CD8-positive, alpha-beta memory T cell (primary cell): ENCODE measurements at regions not wholly inside any gene's neighbourhood (a gene's known extent, or its start where the extent isn't known, plus 50 kb on each side); places are given as distances from the start of the nearest gene placed in this dataset.

ENCODE experiments used
- CTCF ChIA-PET: fragments of 350-600 bp; sonication (Branson Sonifier 250); formaldehyde crosslinking; loops from one replicate; lab custom pipeline; 2021; ENCODE audit warnings: antibody characterized with exemption; lab: Charles Lee
- POLR2A ChIA-PET: fragments of 350-600 bp; sonication (Branson Sonifier 250); formaldehyde crosslinking; loops from one replicate; lab custom pipeline; 2021; ENCODE audit warnings: antibody characterized with exemption; lab: Charles Lee
- DNase-seq, 5 donors: peaks; one replicate each; pipeline versions ENCODE4 v3.0.0 to v3.0.0-alpha.2; 2020 to 2022; ENCODE audit warnings: mixed read lengths in 1 of 5
- H3K27ac ChIP-seq: one replicate; pipeline ENCODE4 v1.7.0; 2013; ENCODE audit warnings: low read depth, mild to moderate bottlenecking, low read length, moderate library complexity
- H3K27me3 ChIP-seq: 2 replicates; pipeline ENCODE4 v1.7.0; 2013; ENCODE audit warnings: low read length, mild to moderate bottlenecking; ENCODE audit not compliant: insufficient read depth, poor library complexity, severe bottlenecking
- H3K36me3 ChIP-seq: 2 replicates; pipeline ENCODE4 v1.7.0; 2013; ENCODE audit warnings: mild to moderate bottlenecking, low read length, moderate library complexity; ENCODE audit not compliant: insufficient read depth
- H3K4me1 ChIP-seq: 2 replicates; pipeline ENCODE4 v1.7.0; 2013; ENCODE audit warnings: mild to moderate bottlenecking, low read length, moderate library complexity; ENCODE audit not compliant: insufficient read depth
- H3K4me3 ChIP-seq: 2 replicates; pipeline ENCODE4 v1.7.0; 2013; ENCODE audit warnings: mild to moderate bottlenecking, low read length
- H3K9me3 ChIP-seq: 2 replicates; pipeline ENCODE4 v1.7.0; 2013; ENCODE audit warnings: mild to moderate bottlenecking, low read length
- H3K27ac Mint-ChIP-seq, 8 donors: one replicate each; pipeline ENCODE4 v1.8.0; 2020 to 2021; ENCODE audit warnings: mixed read lengths in 8 of 8, mild to moderate bottlenecking in 6 of 8, inconsistent platforms in 3 of 8, moderate library complexity in 3 of 8
- H3K27me3 Mint-ChIP-seq, 2 donors: one replicate each; pipeline ENCODE4 v1.8.0; 2020 to 2021; ENCODE audit warnings: mixed read lengths in 2 of 2, mild to moderate bottlenecking in 1 of 2, moderate library complexity in 1 of 2
- H3K36me3 Mint-ChIP-seq, 3 donors: one replicate each; pipeline ENCODE4 v1.8.0; 2020 to 2021; ENCODE audit warnings: mixed read lengths in 3 of 3, inconsistent platforms in 1 of 3, mild to moderate bottlenecking in 1 of 3
- H3K4me1 Mint-ChIP-seq, 3 donors: one replicate each; pipeline ENCODE4 v1.8.0; 2020 to 2021; ENCODE audit warnings: mixed read lengths in 3 of 3, inconsistent platforms in 1 of 3, mild to moderate bottlenecking in 1 of 3
- H3K4me3 Mint-ChIP-seq, 7 donors: one replicate each; pipeline ENCODE4 v1.8.0; 2020 to 2021; ENCODE audit warnings: mixed read lengths in 7 of 7, mild to moderate bottlenecking in 6 of 7, moderate library complexity in 4 of 7, inconsistent platforms in 2 of 7
- H3K9me3 Mint-ChIP-seq, 5 donors: one replicate each; pipeline ENCODE4 v1.8.0; 2020 to 2022; ENCODE audit warnings: mixed read lengths in 5 of 5, mild to moderate bottlenecking in 3 of 5, moderate library complexity in 2 of 5, inconsistent platforms in 1 of 5

DNA sequence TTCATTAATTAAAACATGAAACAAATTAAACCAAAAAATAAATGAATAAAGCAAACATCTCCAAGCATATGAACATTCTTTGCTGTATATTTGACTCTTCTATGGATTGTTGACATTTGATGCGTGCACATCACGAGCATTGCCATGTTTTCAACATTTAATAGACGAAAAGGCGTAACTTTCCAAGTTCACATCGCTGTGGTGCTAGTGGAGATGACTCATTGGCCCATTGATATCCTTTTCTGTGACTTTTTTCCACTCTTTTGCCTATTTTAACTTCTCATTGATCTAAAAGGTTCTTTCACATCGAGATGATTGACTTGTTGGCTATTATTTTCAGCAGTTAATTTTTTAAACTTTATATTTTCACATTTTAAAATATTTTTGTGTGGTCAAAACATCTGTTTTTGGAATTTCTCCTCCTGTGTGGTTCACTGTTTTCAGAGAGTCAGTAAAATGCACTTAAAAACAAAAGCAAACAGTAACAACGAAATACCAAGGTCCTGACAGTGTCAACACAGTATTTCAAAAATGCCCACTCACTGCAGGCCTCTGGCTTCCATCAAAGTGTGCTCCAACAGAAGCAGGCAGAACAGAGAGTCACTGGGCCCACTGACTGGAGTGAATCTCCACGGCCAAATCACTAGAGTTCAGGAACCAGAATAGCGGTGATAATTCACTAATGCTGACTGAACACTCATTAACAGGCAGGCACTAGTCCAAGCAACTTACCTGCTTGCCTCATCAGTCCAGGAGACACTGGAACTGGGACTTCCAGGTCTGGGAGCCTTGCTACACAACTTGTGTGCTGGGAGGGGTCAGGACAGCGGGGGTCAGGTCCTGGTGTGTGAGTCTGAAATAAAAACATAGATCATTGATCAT is 372.2 kb upstream of the SMIM21 start:
- H3K27ac Mint-ChIP-seq: no peak overlapping the region
- Histone ChIP-seq H3K27me3 (no peaks in the 10 kb centered on the region), H3K4me1 (no peaks in the 10 kb centered on the region), H3K36me3 (no peaks in the 10 kb centered on the region), H3K27ac (no peak overlapping the region), H3K4me3 (no peak overlapping the region), H3K9me3 (no peaks in the 10 kb centered on the region)
- ChIA-PET POLR2A (interaction anchor here (0.5 kb wide), 1 partner anchor 36 kb away, joined by 3 read pairs; no protein-coding TSS in a partner anchor), CTCF (no interaction called here)
- DNase-seq: no peak
- H3K4me3 Mint-ChIP-seq: no peak overlapping the region
- no peaks in the 10 kb centered on the region for H3K36me3 Mint-ChIP-seq
- peaks cover 0 to 3% of the 10 kb centered on the region in 2 donors for H3K27me3 Mint-ChIP-seq
- H3K9me3 Mint-ChIP-seq: peaks cover 0 to 1% (median 0%) of the 10 kb centered on the region in 5 donors
- H3K4me1 Mint-ChIP-seq: no peaks in the 10 kb centered on the region

DNA sequence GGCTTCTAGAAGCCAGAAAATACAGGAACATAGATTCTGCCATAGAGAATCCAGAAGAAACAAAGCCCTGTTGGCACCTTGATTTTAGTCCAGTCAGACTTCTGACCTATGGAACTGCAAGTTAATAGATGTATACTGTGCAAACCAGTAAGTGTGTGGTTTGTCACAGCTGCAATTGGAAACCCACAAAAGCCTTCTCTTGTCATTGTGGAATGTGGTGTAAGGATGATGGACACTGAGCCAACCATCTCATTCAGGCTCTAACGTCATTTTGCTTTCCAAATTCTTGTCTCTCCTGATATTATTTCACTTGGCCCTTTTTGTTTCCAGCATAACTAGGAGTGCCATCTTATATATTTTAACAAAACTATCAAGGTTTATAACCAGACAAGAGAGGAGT is 369.5 kb upstream of the SMIM21 start:
- Mint-ChIP-seq H3K9me3 (peaks cover 0 to 10% (median 4%) of the 10 kb centered on the region in 5 donors), H3K4me3 (no peak overlapping the region), H3K27me3 (peaks cover 0 to 3% of the 10 kb centered on the region in 2 donors), H3K36me3 (no peaks in the 10 kb centered on the region), H3K27ac (no peak overlapping the region), H3K4me1 (no peaks in the 10 kb centered on the region)
- H3K4me3 ChIP-seq: no peak overlapping the region
- CTCF ChIA-PET: no interaction called here
- H3K27me3 ChIP-seq: no peaks in the 10 kb centered on the region
- DNase-seq: no peak
- POLR2A ChIA-PET: no interaction called here
- no peaks in the 10 kb centered on the region for H3K9me3 ChIP-seq
- H3K27ac ChIP-seq: no peak overlapping the region
- H3K4me1 ChIP-seq: no peaks in the 10 kb centered on the region
- H3K36me3 ChIP-seq: no peaks in the 10 kb centered on the region

DNA sequence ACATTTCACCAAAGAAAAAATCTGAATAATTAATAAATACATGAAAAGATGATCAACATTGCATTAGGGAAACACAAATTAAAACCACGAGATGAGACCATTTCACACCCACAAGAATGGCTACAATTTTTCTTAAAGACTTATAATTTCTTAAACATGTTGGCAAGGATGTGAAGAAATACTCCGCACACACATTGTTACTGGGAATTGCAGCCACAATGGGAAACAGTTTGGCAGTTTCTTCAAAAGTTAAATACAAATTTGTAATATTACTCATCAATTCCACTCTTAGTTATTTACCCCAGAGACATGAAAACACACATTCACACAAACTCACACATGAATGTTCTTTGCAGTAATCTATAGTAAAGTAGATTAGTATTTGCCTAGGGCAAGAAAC is 363.3 kb upstream of the SMIM21 start:
- ChIA-PET POLR2A (no interaction called here), CTCF (no interaction called here)
- Mint-ChIP-seq H3K4me1 (no peaks in the 10 kb centered on the region), H3K36me3 (no peaks in the 10 kb centered on the region), H3K27me3 (peaks cover 0 to 2% of the 10 kb centered on the region in 2 donors), H3K27ac (no peak overlapping the region), H3K9me3 (peaks cover 0 to 10% (median 4%) of the 10 kb centered on the region in 5 donors), H3K4me3 (no peak overlapping the region)
- H3K4me1 ChIP-seq: no peaks in the 10 kb centered on the region
- no peaks in the 10 kb centered on the region for H3K36me3 ChIP-seq
- no peaks in the 10 kb centered on the region for H3K9me3 ChIP-seq
- H3K27ac ChIP-seq: no peak overlapping the region
- no peak for DNase-seq
- H3K27me3 ChIP-seq: no peaks in the 10 kb centered on the region
- H3K4me3 ChIP-seq: no peak overlapping the region

DNA sequence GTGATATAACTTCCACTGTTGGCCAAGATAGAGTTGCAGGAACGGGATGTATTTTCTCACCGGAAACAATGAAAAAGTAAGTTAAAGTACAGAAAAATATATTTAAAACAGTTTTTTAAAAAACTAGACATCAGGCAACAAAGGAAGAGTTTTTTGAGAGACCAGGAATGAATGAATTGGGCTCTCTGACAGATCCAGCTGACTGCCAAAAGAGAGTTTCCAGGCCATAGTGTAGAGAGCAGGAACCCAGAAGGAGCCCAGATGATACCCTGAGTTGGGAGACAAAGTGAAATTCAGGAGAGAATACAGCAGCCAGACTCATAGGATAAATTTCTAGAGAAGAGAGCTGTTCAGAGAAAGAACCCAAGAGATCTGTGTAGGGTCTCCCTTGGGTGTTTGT is 362.6 kb upstream of the SMIM21 start:
- Histone ChIP-seq H3K27ac (no peak overlapping the region), H3K36me3 (no peaks in the 10 kb centered on the region), H3K4me3 (no peak overlapping the region), H3K4me1 (no peaks in the 10 kb centered on the region), H3K9me3 (no peaks in the 10 kb centered on the region), H3K27me3 (no peaks in the 10 kb centered on the region)
- H3K9me3 Mint-ChIP-seq: peaks cover 0 to 10% (median 4%) of the 10 kb centered on the region in 5 donors
- H3K36me3 Mint-ChIP-seq: no peaks in the 10 kb centered on the region
- H3K27me3 Mint-ChIP-seq: peaks cover 0 to 2% of the 10 kb centered on the region in 2 donors
- no peak for DNase-seq
- ChIA-PET CTCF (no interaction called here), POLR2A (no interaction called here)
- no peak overlapping the region for H3K4me3 Mint-ChIP-seq
- no peaks in the 10 kb centered on the region for H3K4me1 Mint-ChIP-seq
- H3K27ac Mint-ChIP-seq: no peak overlapping the region

DNA sequence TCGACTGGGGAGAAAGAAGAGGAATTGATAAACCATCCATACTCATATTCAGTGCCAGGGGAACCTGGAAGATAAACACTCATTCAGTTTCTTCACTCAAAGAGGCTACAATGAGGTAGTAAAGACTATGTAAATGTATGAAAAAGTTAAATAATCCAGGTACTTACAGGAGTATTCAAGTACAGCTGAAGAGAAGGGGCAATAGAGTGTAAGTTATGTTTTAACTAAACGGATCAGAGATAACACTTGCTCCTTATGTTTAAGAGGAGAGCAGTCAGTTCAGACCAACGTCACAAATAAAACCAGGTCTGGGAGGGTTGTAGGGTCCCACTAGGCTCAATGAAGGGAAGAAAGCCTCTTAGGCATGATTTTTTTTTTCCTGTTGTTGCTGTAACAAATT is 358.3 kb upstream of the SMIM21 start:
- Histone ChIP-seq H3K4me1 (no peaks in the 10 kb centered on the region), H3K9me3 (no peaks in the 10 kb centered on the region), H3K36me3 (no peaks in the 10 kb centered on the region), H3K27ac (no peak overlapping the region), H3K27me3 (no peaks in the 10 kb centered on the region), H3K4me3 (no peak overlapping the region)
- Mint-ChIP-seq H3K27me3 (peaks cover 0 to 7% of the 10 kb centered on the region in 2 donors), H3K36me3 (no peaks in the 10 kb centered on the region), H3K27ac (no peak overlapping the region), H3K4me1 (no peaks in the 10 kb centered on the region), H3K9me3 (peaks cover 0 to 4% (median 0%) of the 10 kb centered on the region in 5 donors), H3K4me3 (no peak overlapping the region)
- ChIA-PET POLR2A (no interaction called here), CTCF (no interaction called here)
- DNase-seq: no peak

DNA sequence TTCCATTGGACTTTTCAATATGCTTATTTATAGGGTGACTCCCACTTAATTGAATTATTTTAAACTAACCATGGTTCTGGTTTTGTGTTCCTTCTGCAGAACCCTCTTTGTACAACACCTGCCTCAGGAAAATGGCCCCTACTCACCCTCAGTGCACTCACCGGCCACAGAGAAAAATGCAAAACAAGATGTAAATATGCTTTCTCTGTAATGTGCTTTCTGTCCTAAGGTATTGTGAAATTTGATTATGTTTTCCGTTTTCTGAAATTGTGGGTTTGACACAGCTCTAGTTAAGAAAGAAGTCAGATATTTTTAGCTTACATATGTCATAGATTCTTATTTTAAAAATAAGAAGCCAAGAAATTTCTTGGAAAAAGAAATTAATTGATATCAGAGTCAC is 357.7 kb upstream of the SMIM21 start:
- Histone ChIP-seq H3K27me3 (no peaks in the 10 kb centered on the region), H3K9me3 (no peaks in the 10 kb centered on the region), H3K4me3 (no peak overlapping the region), H3K36me3 (no peaks in the 10 kb centered on the region), H3K27ac (no peak overlapping the region), H3K4me1 (no peaks in the 10 kb centered on the region)
- Mint-ChIP-seq H3K36me3 (no peaks in the 10 kb centered on the region), H3K9me3 (peaks cover 0 to 4% (median 0%) of the 10 kb centered on the region in 5 donors), H3K4me1 (no peaks in the 10 kb centered on the region), H3K27me3 (peaks cover 0 to 7% of the 10 kb centered on the region in 2 donors), H3K27ac (no peak overlapping the region), H3K4me3 (no peak overlapping the region)
- CTCF ChIA-PET: no interaction called here
- DNase-seq: no peak
- POLR2A ChIA-PET: no interaction called here

DNA sequence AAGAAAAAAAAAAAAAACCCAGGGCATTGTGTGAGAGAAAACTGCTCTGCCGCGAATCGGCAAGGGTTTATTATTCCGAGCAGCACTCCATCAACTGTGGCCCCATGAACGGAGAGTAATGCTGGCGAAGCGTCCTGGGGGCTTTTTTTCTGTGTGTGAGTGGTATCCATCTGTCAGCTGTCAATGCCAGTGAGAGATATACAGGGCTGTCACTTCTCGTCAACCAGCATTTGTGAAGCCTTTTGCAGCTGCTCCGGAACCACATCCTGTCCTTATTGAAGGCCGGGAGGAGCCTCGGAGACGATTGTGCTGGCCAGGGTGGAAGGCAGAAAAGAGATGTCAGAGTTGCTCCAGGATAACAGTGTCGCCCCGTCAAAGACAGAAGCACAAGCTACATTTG is 356.9 kb upstream of the SMIM21 start:
- Histone ChIP-seq H3K36me3 (no peaks in the 10 kb centered on the region), H3K4me3 (no peak overlapping the region), H3K27me3 (no peaks in the 10 kb centered on the region), H3K9me3 (no peaks in the 10 kb centered on the region), H3K27ac (no peak overlapping the region), H3K4me1 (no peaks in the 10 kb centered on the region)
- DNase-seq: no peak
- CTCF ChIA-PET: no interaction called here
- Mint-ChIP-seq H3K36me3 (no peaks in the 10 kb centered on the region), H3K4me1 (no peaks in the 10 kb centered on the region), H3K27ac (no peak overlapping the region), H3K9me3 (peaks cover 0 to 4% (median 0%) of the 10 kb centered on the region in 5 donors), H3K27me3 (peaks cover 0 to 7% of the 10 kb centered on the region in 2 donors), H3K4me3 (no peak overlapping the region)
- POLR2A ChIA-PET: no interaction called here

DNA sequence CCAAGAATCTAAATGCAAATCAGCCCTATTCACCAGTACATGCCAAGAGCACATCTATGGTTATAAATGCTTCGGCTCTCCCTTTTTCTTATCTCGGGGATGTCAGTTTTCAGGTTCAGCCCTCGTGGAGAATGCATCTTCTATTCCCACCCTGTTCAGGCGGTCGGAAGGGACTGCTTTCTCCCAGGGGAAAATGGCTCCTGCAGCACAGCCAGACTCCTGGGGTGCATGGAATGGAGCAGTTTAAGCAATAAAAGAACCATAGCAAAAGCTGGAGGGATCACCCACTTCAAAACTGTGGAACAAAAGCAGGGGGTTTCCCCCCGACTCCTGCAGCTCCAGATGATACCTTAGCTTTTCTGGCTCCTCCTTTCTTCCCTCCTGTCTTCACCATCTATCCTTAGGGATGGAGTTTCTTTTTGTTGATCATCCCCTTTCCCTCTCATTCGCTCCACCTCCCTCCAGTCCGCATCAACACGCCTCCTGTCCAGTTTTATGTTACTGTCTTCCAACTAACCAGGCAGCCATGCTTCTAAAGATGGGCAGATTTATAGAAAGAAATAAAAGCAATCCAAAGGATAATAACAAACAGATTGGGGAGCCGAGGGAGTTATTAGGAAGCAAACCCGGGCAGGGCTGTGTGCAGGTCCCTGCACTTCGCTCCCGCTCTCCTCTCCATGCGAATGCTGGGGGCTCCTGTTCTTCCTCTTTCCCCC is 356.2 kb upstream of the SMIM21 start:
- H3K36me3 ChIP-seq: no peaks in the 10 kb centered on the region
- H3K4me3 Mint-ChIP-seq: no peak overlapping the region
- H3K27ac Mint-ChIP-seq: no peak overlapping the region
- peaks cover 0 to 4% (median 0%) of the 10 kb centered on the region in 5 donors for H3K9me3 Mint-ChIP-seq
- no peaks in the 10 kb centered on the region for H3K36me3 Mint-ChIP-seq
- no peak for DNase-seq
- no peak overlapping the region for H3K27ac ChIP-seq
- no peaks in the 10 kb centered on the region for H3K9me3 ChIP-seq
- H3K4me3 ChIP-seq: no peak overlapping the region
- CTCF ChIA-PET: no interaction called here
- POLR2A ChIA-PET: no interaction called here
- no peaks in the 10 kb centered on the region for H3K4me1 ChIP-seq
- no peaks in the 10 kb centered on the region for H3K4me1 Mint-ChIP-seq
- H3K27me3 ChIP-seq: no peaks in the 10 kb centered on the region
- peaks cover 0 to 7% of the 10 kb centered on the region in 2 donors for H3K27me3 Mint-ChIP-seq
